Prostate gland (tissue), 2 donors: ENCODE measurements at regions not wholly inside any gene's neighbourhood (a gene's known extent, or its start where the extent isn't known, plus 50 kb on each side); places are given as distances from the start of the nearest gene placed in this dataset.

Source experiments
- POLR2A ChIP-seq: fragments of 450-650 bp; IDR thresholded peaks from one replicate; pipeline ENCODE4 v1.6.1; 2016; ENCODE audit warnings: antibody characterized with exemption, mild to moderate bottlenecking
- POLR2AphosphoS5 ChIP-seq: sonication (generic); formaldehyde crosslinking; IDR thresholded peaks from one replicate; pipeline ENCODE4 v1.6.1; 2017; ENCODE audit warnings: antibody characterized with exemption
- TF ChIP-seq, protein P1 (sequence below), 4 experiments: fragments of 200-600 bp in 2 of 4; fragments of 450-650 bp in 2 of 4; sonication (generic) in 2 of 4; IDR thresholded peaks; 1 replicate in 3 of 4; 2 replicates in 1 of 4; pipeline ENCODE4 v1.5.1; 2016 to 2019; ENCODE audit warnings: antibody characterized with exemption in 4 of 4, mild to moderate bottlenecking in 2 of 4, moderate library complexity in 2 of 4

DNA sequence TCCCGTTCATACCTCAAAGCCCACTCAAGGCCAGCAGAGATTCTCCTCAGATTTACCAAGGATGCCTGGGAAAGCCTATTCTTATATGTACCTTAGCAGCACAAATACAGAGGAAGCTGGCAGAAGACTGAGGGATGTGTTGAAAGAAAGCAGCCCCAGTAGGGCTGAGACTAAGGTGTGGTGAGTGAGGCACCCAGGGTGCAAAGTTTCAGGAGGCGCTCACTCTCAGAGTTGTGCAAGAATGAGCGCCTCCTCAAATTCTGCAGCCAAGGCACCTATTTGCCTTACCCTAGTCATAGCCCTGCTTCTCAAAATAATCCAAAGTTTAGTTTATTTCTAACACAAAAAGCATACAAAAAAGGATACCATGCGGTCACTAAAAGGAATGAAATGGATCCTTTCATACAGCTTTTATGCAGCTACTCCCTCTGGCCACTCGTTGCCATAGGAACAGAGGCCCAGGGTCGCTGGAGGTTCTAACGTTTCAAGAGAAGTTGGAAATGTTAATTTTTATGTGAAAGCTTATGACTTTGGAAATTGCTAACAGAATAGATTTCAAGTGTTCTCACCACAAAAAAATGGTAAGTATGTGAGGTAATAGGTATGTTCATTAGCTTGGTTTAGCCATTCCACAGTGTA lies 79.7 kb upstream of the SMIM23 start:
- TF ChIP-seq, protein P1, sequence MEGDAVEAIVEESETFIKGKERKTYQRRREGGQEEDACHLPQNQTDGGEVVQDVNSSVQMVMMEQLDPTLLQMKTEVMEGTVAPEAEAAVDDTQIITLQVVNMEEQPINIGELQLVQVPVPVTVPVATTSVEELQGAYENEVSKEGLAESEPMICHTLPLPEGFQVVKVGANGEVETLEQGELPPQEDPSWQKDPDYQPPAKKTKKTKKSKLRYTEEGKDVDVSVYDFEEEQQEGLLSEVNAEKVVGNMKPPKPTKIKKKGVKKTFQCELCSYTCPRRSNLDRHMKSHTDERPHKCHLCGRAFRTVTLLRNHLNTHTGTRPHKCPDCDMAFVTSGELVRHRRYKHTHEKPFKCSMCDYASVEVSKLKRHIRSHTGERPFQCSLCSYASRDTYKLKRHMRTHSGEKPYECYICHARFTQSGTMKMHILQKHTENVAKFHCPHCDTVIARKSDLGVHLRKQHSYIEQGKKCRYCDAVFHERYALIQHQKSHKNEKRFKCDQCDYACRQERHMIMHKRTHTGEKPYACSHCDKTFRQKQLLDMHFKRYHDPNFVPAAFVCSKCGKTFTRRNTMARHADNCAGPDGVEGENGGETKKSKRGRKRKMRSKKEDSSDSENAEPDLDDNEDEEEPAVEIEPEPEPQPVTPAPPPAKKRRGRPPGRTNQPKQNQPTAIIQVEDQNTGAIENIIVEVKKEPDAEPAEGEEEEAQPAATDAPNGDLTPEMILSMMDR (IDR thresholded peaks at IDR 0.05) = no peak
- no peak for TF ChIP-seq POLR2AphosphoS5
- no peak for TF ChIP-seq POLR2A
